PC-9 (cell line): ENCODE measurements at regions not wholly inside any gene's neighbourhood (a gene's known extent, or its start where the extent isn't known, plus 50 kb on each side); places are given as distances from the start of the nearest gene placed in this dataset.

Experiments
- BruUV-seq: library from RNA; stranded (reverse); fragments of 400-500 nt; replicated peaks from 2 replicates; lab custom pipeline; 2021; lab: Mats Ljungman, UMichigan
- CTCF ChIA-PET: fragments of 300-600 bp; sonication (Branson Sonifier 250); formaldehyde crosslinking; loops from one replicate; lab custom pipeline; 2022; ENCODE audit warnings: antibody characterized with exemption; lab: Charles Lee
- POLR2A ChIA-PET: fragments of 300-600 bp; sonication (Branson Sonifier 250); formaldehyde crosslinking; loops from one replicate; lab custom pipeline; 2022; ENCODE audit warnings: antibody characterized with exemption; ENCODE audit not compliant: unreplicated experiment; lab: Charles Lee
- DNase-seq, 2 experiments: peaks; one replicate each; pipeline versions ENCODE4 v3.0.0 to v3.0.0-alpha.2; 2015 to 2022; ENCODE audit warnings: mixed read lengths in 1 of 2
- H2AFZ ChIP-seq: fragments of 200-600 bp; sonication (generic); 2 replicates; pipeline ENCODE4 v1.8.1; 2017; ENCODE audit warnings: antibody characterized with exemption
- H3F3A ChIP-seq: fragments of 200-600 bp; sonication (generic); 2 replicates; pipeline ENCODE4 v1.8.1; 2017; ENCODE audit warnings: antibody characterized with exemption, mild to moderate bottlenecking, low read depth; ENCODE audit not compliant: insufficient read depth
- H3K27ac ChIP-seq: fragments of 200-600 bp; sonication (generic); 2 replicates; pipeline ENCODE4 v1.6.1; 2016; ENCODE audit warnings: mixed run types
- H3K27me3 ChIP-seq: fragments of 200-600 bp; sonication (generic); 2 replicates; pipeline ENCODE4 v1.6.1; 2016; ENCODE audit warnings: low read depth, mixed run types; ENCODE audit not compliant: insufficient read depth
- H3K36me3 ChIP-seq: fragments of 200-600 bp; sonication (generic); 2 replicates; pipeline ENCODE4 v1.6.1; 2016; ENCODE audit warnings: low read depth, mixed run types
- H3K4me1 ChIP-seq: fragments of 200-600 bp; sonication (generic); replicated peaks from 2 replicates; pipeline ENCODE4 v1.6.1; 2016; ENCODE audit warnings: mixed run types; ENCODE audit not compliant: insufficient read depth
- H3K4me2 ChIP-seq: fragments of 200-600 bp; sonication (generic); 2 replicates; pipeline ENCODE4 v1.6.1; 2017; ENCODE audit warnings: mixed run types
- H3K4me3 ChIP-seq: fragments of 200-600 bp; sonication (generic); 2 replicates; pipeline ENCODE4 v1.6.1; 2016; ENCODE audit warnings: mixed run types
- H3K79me2 ChIP-seq: fragments of 200-600 bp; sonication (generic); 2 replicates; pipeline ENCODE4 v1.6.1; 2017; ENCODE audit warnings: low read depth, mixed run types
- H3K9me2 ChIP-seq: fragments of 200-600 bp; sonication (generic); 2 replicates; pipeline ENCODE4 v1.8.1; 2017; ENCODE audit warnings: mild to moderate bottlenecking; ENCODE audit not compliant: insufficient read depth
- H3K9me3 ChIP-seq: fragments of 200-600 bp; sonication (generic); 2 replicates; pipeline ENCODE4 v1.8.1; 2016; ENCODE audit warnings: low read depth; ENCODE audit not compliant: insufficient read depth
- H4K20me1 ChIP-seq: fragments of 200-600 bp; sonication (generic); 2 replicates; pipeline ENCODE4 v1.8.1; 2017; ENCODE audit not compliant: insufficient read depth
- CTCF ChIP-seq: fragments of 200-600 bp; sonication (generic); conservative IDR thresholded peaks from 2 replicates; pipeline ENCODE4 v1.6.1; 2017; ENCODE audit warnings: mixed run types, antibody characterized with exemption, mild to moderate bottlenecking, moderate library complexity
- EZH2 ChIP-seq: fragments of 200-600 bp; sonication (generic); IDR thresholded peaks from 2 replicates; pipeline ENCODE4 v1.8.0; 2017; ENCODE audit warnings: antibody characterized with exemption, low read depth
- intact Hi-C: fragments of 100-400 bp; cut with micrococcal nuclease; formaldehyde crosslinking; loops from one replicate; pipeline ENCODE4 v1.10.0; 2022; ENCODE audit not compliant: unreplicated experiment

- Histone ChIP-seq H3F3A (no peaks in the 10 kb centered on the region), H3K4me1 (no peaks in the 10 kb centered on the region), H3K27me3 (peaks cover 17% of the 10 kb centered on the region), H3K9me2 (no peaks in the 10 kb centered on the region), H3K4me2 (no peak overlapping the region), H2AFZ (no peak overlapping the region), H3K36me3 (no peaks in the 10 kb centered on the region), H3K27ac (no peak overlapping the region), H3K9me3 (no peaks in the 10 kb centered on the region), H4K20me1 (no peaks in the 10 kb centered on the region), H3K4me3 (no peak overlapping the region), H3K79me2 (no peaks in the 10 kb centered on the region)
- intact Hi-C loops = no loop called here
- CTCF ChIA-PET = no interaction called here
- POLR2A ChIA-PET = no interaction called here
- DNase-seq = no peak
- TF ChIP-seq EZH2 (no peak), CTCF (no peak)
- BruUV-seq = no TSS peak
These were observed 257.5 kb upstream of the KLHL29 start for GRCh38 chr2:23127465-23127864.

- Histone ChIP-seq H3K27me3 (peaks cover 17% of the 10 kb centered on the region), H3K27ac (no peak overlapping the region), H4K20me1 (no peaks in the 10 kb centered on the region), H3K9me2 (no peaks in the 10 kb centered on the region), H2AFZ (no peak overlapping the region), H3K9me3 (no peaks in the 10 kb centered on the region), H3K36me3 (no peaks in the 10 kb centered on the region), H3F3A (no peaks in the 10 kb centered on the region), H3K4me3 (no peak overlapping the region), H3K4me1 (no peaks in the 10 kb centered on the region), H3K79me2 (no peaks in the 10 kb centered on the region), H3K4me2 (no peak overlapping the region)
- CTCF ChIA-PET = no interaction called here
- POLR2A ChIA-PET = no interaction called here
- BruUV-seq = no TSS peak
- no peak for DNase-seq
- intact Hi-C loops = no loop called here
- no peak for TF ChIP-seq EZH2
- TF ChIP-seq CTCF = no peak
These were observed 256.2 kb upstream of the KLHL29 start for GRCh38 chr2:23128684-23129292.

- Histone ChIP-seq H3K4me3 (no peak overlapping the region), H4K20me1 (no peaks in the 10 kb centered on the region), H3K27me3 (peaks cover 13% of the 10 kb centered on the region), H3K27ac (no peak overlapping the region), H3K4me1 (no peaks in the 10 kb centered on the region), H3K4me2 (no peak overlapping the region), H3K9me2 (no peaks in the 10 kb centered on the region), H2AFZ (no peak overlapping the region), H3K9me3 (no peaks in the 10 kb centered on the region), H3K79me2 (no peaks in the 10 kb centered on the region), H3F3A (no peaks in the 10 kb centered on the region), H3K36me3 (no peaks in the 10 kb centered on the region)
- intact Hi-C loops = no loop called here
- ChIA-PET POLR2A (no interaction called here), CTCF (no interaction called here)
- no peak for DNase-seq
- TF ChIP-seq EZH2 = no peak
- no peak for TF ChIP-seq CTCF
- BruUV-seq = no TSS peak
These were observed 253.9 kb upstream of the KLHL29 start for GRCh38 chr2:23131066-23131575.
